RWPE1 (cell line): ENCODE measurements at regions not wholly inside any gene's neighbourhood (a gene's known extent, or its start where the extent isn't known, plus 50 kb on each side); places are given as distances from the start of the nearest gene placed in this dataset.

ENCODE experiments used
- CTCF ChIA-PET: fragments of 350-600 bp; sonication (Branson Sonifier 250); formaldehyde crosslinking; extraction: SDS; loops from one replicate; lab custom pipeline; 2021; lab: Yijun Ruan, JAX
- POLR2A ChIA-PET: fragments of 400-600 bp; formaldehyde crosslinking; extraction: SDS; loops from one replicate; lab custom pipeline; 2020; ENCODE audit warnings: antibody characterized with exemption; ENCODE audit not compliant: low non-redundant PET; lab: Yijun Ruan, JAX
- DNase-seq: peaks from one replicate; pipeline ENCODE4 v3.0.0; 2012; ENCODE audit warnings: low spot score
- H3K27ac ChIP-seq: fragments of 450-650 bp; 2 replicates; pipeline ENCODE4 v1.5.1; 2017
- CTCF ChIP-seq: fragments of 450-650 bp; conservative IDR thresholded peaks from 2 replicates; pipeline ENCODE4 v1.5.1; 2017; ENCODE audit warnings: low read depth, mild to moderate bottlenecking

- ChIA-PET POLR2A (no interaction called here), CTCF (no interaction called here)
- H3K27ac ChIP-seq, result no peak overlapping the region
- no peak for TF ChIP-seq CTCF
- no peak for DNase-seq
Observed at GRCh38 chr1:191398551-191398950, 759.7 kb upstream of the RGS18 start.

- ChIA-PET POLR2A (no interaction called here), CTCF (interaction anchor here (0.6 kb wide), 1 partner anchor 1689 kb away, joined by 4 read pairs; no protein-coding TSS in a partner anchor)
- no peak overlapping the region for H3K27ac ChIP-seq
- TF ChIP-seq CTCF, result no peak
- no peak for DNase-seq
Observed at GRCh38 chr1:191405417-191405816, 752.8 kb upstream of the RGS18 start.

GRCh38 chr1:191414981-191415640 is 743.2 kb upstream of the RGS18 start:
- no peak overlapping the region for H3K27ac ChIP-seq
- POLR2A ChIA-PET, result no interaction called here
- no peak for TF ChIP-seq CTCF
- CTCF ChIA-PET, result no interaction called here
- no peak for DNase-seq

- CTCF ChIA-PET, result no interaction called here
- DNase-seq, result no peak
- TF ChIP-seq CTCF, result no peak
- POLR2A ChIA-PET, result no interaction called here
- H3K27ac ChIP-seq, result no peak overlapping the region
Observed at GRCh38 chr1:191419842-191420241, 738.4 kb upstream of the RGS18 start.

- ChIA-PET POLR2A (no interaction called here), CTCF (no interaction called here)
- no peak for TF ChIP-seq CTCF
- H3K27ac ChIP-seq, result no peak overlapping the region
- no peak for DNase-seq
Observed at GRCh38 chr1:191427593-191427992, 730.7 kb upstream of the RGS18 start.

DNA sequence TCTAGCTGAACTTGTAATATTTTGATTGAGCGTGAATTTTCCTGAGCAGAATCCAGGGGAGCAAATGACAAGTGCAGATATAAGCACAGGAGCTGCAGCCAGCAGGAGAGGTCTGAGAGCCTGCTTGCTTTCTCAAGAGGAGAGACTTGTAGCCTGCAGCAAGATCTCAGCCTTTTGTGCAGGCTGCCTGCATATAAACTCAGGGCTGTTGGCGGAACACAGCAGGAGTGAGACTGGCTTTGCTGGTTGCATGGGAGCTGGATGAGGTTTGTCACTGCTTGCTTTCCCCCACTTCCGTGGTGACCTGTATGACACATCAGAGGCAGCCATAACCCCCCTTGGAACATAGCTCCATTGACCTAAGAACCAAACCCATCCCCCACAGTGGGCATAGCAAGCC is 725.4 kb upstream of the RGS18 start:
- CTCF ChIA-PET, result interaction anchor here (0.6 kb wide), 1 partner anchor 64 kb away, joined by 3 read pairs; no protein-coding TSS in a partner anchor
- no peak overlapping the region for H3K27ac ChIP-seq
- POLR2A ChIA-PET, result no interaction called here
- no peak for DNase-seq
- TF ChIP-seq CTCF, result no peak
